HUDEP-2 (cell line): ENCODE measurements at regions not wholly inside any gene's neighbourhood (a gene's known extent, or its start where the extent isn't known, plus 50 kb on each side); places are given as distances from the start of the nearest gene placed in this dataset.

Experiments
- DNase-seq, 76 experiments: peaks; one replicate each; lab custom pipeline; 2025; ENCODE audit not compliant: unreplicated experiment in 76 of 76; lab: John Stamatoyannopoulos, UW

- DNase-seq, result no peak
These were observed 100.5 kb downstream of the AASDH start for GRCh38 chr4:56286763-56287162.

- DNase-seq, result no peak
These were observed 103.9 kb downstream of the AASDH start for GRCh38 chr4:56283375-56283774.

- DNase-seq, result no peak
These were observed 105.3 kb downstream of the AASDH start for GRCh38 chr4:56282004-56282403.

GRCh38 chr4:56276547-56276946 lies 110.7 kb downstream of the AASDH start:
- no peak for DNase-seq

GRCh38 chr4:56273391-56273790 lies 113.9 kb downstream of the AASDH start:
- no peak for DNase-seq

- DNase-seq, result no peak
These were observed 114.4 kb downstream of the AASDH start for GRCh38 chr4:56272927-56273326.

- DNase-seq, result no peak
These were observed 115.3 kb downstream of the AASDH start for GRCh38 chr4:56272003-56272402.

- no peak for DNase-seq
These were observed 116.2 kb downstream of the AASDH start for GRCh38 chr4:56271131-56271530.

- no peak for DNase-seq
These were observed 119.7 kb downstream of the AASDH start for GRCh38 chr4:56267558-56267957.

- no peak for DNase-seq
These were observed 122.4 kb downstream of the AASDH start for GRCh38 chr4:56264873-56265272.

GRCh38 chr4:56261027-56261426 lies 126.3 kb downstream of the AASDH start:
- no peak for DNase-seq

GRCh38 chr4:56260320-56260719 lies 127.0 kb downstream of the AASDH start:
- no peak for DNase-seq

GRCh38 chr4:56259655-56260054 lies 127.6 kb downstream of the AASDH start:
- no peak for DNase-seq

GRCh38 chr4:56255820-56256219 lies 131.5 kb downstream of the AASDH start:
- DNase-seq, result peak in 1 of 76 experiments; percentile 4

- DNase-seq, result no peak
These were observed 133.5 kb downstream of the AASDH start for GRCh38 chr4:56253666-56254305.

GRCh38 chr4:56252561-56253152 lies 134.6 kb downstream of the AASDH start:
- DNase-seq, result no peak

GRCh38 chr4:56251556-56251955 lies 135.7 kb downstream of the AASDH start:
- no peak for DNase-seq

- no peak for DNase-seq
These were observed 136.5 kb downstream of the AASDH start for GRCh38 chr4:56250776-56251175.

GRCh38 chr4:56247646-56248045 lies 139.6 kb downstream of the AASDH start:
- DNase-seq, result no peak

- DNase-seq, result no peak
These were observed 141.1 kb downstream of the AASDH start for GRCh38 chr4:56246233-56246610.

- DNase-seq, result no peak
These were observed 141.6 kb downstream of the AASDH start for GRCh38 chr4:56245547-56246232.

GRCh38 chr4:56244681-56245080 lies 142.6 kb downstream of the AASDH start:
- no peak for DNase-seq
